Kasumi-1 (cell line): ENCODE measurements at regions not wholly inside any gene's neighbourhood (a gene's known extent, or its start where the extent isn't known, plus 50 kb on each side); places are given as distances from the start of the nearest gene placed in this dataset.
"Not testable (repeated sequence)": the region's sequence is repeated elsewhere in the genome, so short reads cannot be mapped to it uniquely, and the experiment has no call there.

ENCODE experiments used
- DNase-seq, 2 experiments: peaks; one replicate each; lab custom pipeline; 2025; lab: John Stamatoyannopoulos, UW

GRCh38 chr12:67842124-67842523 lies 147.1 kb upstream of the IFNG-AS1 start:
- DNase-seq: no peak

DNA sequence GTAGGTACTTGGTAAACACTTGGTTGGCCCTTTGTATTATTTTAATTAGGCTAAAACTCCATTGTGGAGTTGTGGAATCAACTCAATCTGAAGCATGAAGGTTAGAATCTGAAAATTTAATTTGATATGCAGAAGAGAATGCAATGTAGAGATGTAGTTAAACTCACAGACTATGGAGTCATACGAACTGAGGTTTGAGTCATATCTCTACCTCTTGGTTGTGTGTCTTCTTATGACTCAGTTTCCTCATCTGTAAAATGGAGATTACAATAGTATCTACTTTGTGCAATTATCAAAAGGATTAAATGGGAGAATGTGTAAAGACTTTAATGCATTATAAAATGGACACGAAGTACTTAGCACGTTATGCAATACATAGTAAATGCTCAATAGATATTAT lies 146.0 kb upstream of the IFNG-AS1 start:
- no peak for DNase-seq

- DNase-seq: no peak
These were observed 136.5 kb upstream of the IFNG-AS1 start for GRCh38 chr12:67852701-67853100.

DNA sequence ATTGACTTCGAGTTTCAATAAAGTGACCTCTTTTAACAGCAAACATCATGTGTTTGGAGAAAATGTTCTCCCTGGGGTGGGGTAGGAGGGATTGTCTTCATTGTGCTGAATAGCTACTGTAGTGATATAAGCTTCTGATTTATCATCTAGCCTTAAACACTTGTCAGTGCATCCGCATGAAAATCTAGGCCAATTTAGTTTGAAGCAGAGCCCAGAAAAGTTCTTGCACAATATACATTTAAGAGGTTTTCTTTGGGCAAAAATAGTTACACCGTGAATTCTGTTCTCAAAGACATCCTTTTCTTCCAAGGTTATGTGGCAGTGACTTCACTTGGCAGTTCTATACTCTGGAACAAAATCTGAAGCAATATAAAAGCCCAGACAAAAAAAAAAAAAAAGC lies 136.0 kb upstream of the IFNG-AS1 start:
- no peak for DNase-seq

DNA sequence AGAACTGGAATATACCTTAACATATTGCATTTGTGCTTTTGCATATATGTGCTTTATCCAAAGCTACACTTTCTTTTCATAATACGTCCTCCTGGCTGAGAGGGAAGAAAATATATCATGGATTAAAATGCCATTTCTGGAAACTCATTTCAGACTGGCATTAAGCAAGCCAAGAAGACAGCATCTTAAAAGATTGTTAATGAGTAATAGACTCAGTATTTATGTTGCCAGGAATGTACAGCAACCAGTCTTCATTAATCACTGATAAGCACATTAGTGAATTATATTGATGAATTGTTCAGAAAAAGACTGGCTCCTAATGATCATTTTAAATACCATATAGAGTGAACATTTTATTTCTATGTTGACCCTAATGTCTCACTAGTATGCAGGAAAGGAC lies 134.9 kb upstream of the IFNG-AS1 start:
- no peak for DNase-seq

GRCh38 chr12:67855103-67855502 lies 134.1 kb upstream of the IFNG-AS1 start:
- DNase-seq: no peak

- no peak for DNase-seq
These were observed 118.0 kb upstream of the IFNG-AS1 start for GRCh38 chr12:67871231-67871630.

DNA sequence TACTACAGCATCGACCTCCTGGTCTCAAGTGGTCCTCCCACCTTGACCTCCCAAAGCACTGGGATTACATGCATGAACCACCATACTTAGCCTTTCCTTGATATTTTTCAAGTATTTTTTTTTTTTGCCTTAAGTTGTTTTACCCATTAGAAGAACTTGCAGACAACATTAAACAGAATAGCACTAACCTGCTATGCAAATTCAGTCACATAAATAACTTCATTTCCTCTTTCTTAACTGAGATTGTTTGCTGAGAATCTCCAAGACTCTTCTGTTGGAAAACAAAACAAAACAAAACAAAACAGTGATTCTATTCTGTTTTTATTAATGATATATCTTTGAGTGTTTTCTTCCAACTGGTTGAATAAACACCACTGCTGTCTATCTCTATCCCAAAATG lies 115.9 kb upstream of the IFNG-AS1 start:
- no peak for DNase-seq

- no peak for DNase-seq
These were observed 112.8 kb upstream of the IFNG-AS1 start for GRCh38 chr12:67876305-67876915.

DNA sequence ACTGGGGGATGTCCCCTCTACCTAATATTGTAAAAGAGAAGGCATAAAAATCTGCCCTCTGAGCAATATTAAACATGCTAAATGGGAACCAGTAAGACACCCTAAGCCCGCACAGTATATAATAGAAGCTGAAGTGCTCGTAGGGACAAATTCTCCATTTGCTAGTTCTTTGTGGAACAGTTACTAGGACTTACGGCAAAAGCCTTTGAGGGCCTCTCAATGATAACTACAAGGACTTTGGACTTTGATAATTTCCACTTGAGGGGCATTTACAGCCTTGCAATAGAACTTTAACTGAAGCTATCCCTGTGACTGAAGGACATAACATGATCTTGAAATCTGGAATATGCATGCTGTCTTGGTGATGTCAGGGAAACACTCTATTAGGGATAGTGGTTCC lies 111.5 kb upstream of the IFNG-AS1 start:
- no peak for DNase-seq

DNA sequence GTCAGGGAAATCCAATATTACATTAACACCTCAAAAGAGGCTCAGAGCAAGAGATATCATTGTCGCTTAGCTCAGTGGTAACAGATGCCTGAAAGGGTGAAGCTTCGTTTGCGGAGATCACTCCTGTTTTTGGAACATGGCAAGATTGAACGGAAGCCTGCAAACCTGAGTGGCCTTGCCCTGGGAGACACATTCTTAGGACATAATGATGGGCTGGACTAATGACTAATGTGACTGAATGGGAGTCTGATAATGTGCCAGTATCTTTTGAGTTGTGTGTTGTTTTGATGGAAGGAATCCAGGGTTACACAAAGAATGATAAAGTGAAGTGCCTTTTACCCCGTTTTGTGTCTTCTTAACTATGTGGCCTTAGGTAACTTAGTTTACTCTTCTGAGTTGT lies 109.3 kb upstream of the IFNG-AS1 start:
- no peak for DNase-seq

DNA sequence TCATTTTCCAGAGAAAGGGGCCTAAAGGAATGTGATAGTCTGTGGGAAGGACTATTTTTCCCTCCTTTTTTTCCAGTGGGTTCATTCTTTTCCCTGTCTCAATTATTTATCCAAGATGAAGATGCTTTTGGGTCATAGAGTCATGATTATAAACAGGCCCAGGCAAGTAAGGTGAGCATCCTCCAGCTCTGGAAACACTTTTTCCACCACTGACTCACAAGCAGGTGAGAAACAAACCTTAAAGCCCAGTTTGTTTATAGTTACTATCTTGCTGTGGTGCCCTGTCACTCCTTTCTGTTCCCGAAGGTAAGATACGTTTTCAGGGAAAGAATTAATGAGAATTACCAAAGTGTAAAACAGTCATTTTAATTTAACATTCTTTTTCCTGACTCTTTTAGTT lies 107.7 kb upstream of the IFNG-AS1 start:
- no peak for DNase-seq

DNA sequence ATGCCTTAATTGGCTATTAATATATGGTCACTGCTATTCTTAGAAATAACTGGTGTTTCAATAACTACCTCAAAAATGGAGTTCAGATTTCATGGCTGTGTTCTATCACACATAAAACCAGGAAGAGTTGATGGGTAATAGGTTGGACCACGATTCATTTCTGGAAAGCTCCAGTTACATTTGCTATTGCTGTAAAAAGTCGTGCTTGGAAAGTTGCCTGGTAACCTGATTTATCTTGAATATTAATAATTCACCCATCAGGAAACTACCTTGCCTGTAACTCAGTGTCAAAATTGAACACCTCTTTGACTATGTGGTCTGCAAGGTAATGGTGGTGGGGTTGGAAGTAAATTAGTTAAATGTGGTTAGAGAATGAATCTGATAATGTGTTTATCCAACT lies 104.7 kb upstream of the IFNG-AS1 start:
- no peak for DNase-seq

- no peak for DNase-seq
These were observed 103.7 kb upstream of the IFNG-AS1 start for GRCh38 chr12:67885375-67886169.

- DNase-seq: no peak
These were observed 102.2 kb upstream of the IFNG-AS1 start for GRCh38 chr12:67887065-67887464.

DNA sequence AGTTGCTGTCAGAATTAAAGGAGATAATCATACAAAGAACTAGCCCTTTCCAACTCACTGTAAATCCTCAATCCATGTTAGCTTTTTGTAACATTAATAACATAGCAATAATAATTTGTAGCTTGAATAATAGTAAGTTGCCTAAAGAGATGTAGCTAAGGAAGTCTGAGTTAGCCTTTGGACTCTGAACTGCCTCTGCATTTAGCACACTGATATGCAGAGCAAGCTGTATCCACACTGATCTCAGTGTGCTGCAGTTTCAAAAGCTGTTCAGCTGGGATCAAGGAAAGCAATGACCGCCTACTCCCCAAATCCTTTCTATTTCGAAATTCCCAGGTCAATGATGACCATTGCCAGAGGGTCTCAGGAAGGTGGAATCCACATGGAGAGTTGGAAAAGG lies 99.3 kb upstream of the IFNG-AS1 start:
- no peak for DNase-seq

DNA sequence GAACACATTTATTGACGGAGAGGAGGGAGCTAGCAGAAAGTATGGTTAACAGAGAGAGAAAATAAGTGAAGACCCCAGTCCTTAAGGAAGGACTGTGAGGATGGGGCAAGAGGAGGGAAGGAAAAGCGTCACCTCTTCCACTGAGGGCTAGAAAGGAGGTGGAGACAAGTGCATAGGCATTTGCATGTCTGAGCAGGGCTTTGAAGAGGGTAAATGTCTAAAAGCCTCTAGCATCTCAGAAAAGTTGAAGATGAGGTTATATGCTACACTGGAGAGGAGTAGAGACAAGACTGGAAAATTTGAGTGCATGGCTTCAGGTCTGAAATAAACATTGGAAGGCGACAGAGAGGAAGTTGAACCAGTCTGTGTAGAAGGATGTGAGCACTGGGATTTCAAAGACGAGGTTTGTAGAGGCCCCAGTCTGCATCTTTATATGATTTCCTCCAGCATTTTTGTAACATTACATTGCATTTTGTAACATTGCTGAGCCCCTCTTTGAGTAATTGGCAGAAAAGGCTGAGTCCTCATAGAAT lies 98.5 kb upstream of the IFNG-AS1 start:
- no peak for DNase-seq

DNA sequence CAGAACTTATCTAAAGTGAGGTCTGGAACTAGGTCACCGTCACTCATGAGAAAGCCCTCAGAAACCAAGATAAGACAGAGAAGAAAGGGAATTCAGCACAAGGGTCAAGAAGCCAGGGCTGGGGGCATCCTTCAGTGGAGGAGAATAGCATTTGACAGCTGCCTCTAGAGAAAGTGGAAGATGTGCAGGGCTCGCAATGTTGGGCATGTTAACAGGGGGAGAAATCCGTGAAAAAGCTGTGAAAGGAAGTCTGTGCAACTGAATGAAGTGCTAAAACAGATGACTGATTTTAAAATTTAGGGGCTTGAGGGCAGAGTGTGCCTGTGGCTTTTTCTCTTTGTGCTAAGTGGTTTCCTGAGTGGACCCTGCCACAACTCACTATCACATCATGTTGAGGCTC lies 97.7 kb upstream of the IFNG-AS1 start:
- DNase-seq: no peak

DNA sequence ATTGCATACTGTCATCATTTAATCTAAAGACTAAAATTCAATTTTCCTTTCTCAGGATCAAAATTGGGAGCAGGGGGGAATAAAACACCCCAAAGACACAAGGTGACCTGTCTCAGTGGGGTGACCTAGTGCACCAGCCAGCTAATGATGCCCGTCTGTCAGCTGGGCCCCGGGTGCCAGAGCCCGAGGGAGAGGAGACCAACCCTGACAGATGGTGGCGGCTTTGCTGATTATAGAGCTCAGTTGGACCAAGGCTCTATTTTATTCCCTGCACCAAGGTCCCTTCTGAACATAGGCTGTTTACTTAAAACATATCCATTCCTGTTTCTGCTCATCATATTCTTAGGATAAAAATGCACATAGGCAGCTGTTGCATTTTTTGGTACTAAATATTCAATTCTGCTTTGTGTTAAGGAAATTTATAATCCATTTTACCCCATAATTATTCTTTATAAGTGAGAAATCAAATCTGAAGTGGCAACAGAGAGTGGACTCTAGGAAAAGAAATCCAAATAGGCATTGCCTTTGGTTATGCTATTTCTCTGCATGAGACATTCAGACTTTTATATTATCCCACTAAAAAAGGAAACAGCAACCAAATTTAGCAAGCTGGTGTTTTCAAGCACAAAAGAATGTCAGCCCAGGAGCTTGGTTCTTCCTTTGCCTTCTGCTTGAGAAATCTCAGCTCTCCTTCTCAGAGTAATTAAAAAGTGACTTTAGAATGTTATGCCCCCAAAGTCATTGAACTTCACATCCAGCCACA lies 96.8 kb upstream of the IFNG-AS1 start:
- DNase-seq: no peak

- no peak for DNase-seq
These were observed 96.1 kb upstream of the IFNG-AS1 start for GRCh38 chr12:67893022-67893580.

- DNase-seq: not testable (repeated sequence)
These were observed 88.8 kb upstream of the IFNG-AS1 start for GRCh38 chr12:67900418-67900817.

GRCh38 chr12:67909091-67909531 lies 80.1 kb upstream of the IFNG-AS1 start:
- no peak for DNase-seq
